ENCODE measurements at regions not wholly inside any gene's neighbourhood (a gene's known extent, or its start where the extent isn't known, plus 50 kb on each side); places are given as distances from the start of the nearest gene placed in this dataset.

- Histone ChIP-seq H2AFZ (ENCODE audit: low read depth, low read length) (no peak overlapping the region), H3K27me3 (ENCODE audit: insufficient read depth, low read length, poor library complexity) (no peaks in the 10 kb centered on the region), H3K79me2 (ENCODE audit: insufficient read depth, low read length) (no peaks in the 10 kb centered on the region), H3K4me1 (ENCODE audit: insufficient read depth, low read length) (peaks cover 22% of the 10 kb centered on the region), H3K4me2 (ENCODE audit: insufficient read depth, low read length) (no peak overlapping the region), H4K20me1 (ENCODE audit: insufficient read depth, low read length) (no peaks in the 10 kb centered on the region), H3K4me3 (ENCODE audit: low read depth in 1 of 2, low read length in 2 of 2) (no peak overlapping the region), H3K27ac (ENCODE audit: low read length) (no peak overlapping the region), H3K9me3 (ENCODE audit: insufficient read depth, low read length, severe bottlenecking) (no peaks in the 10 kb centered on the region), H3K36me3 (ENCODE audit: insufficient read depth, low read length) (no peaks in the 10 kb centered on the region), H3K9ac (ENCODE audit: low read depth, low read length) (no peak overlapping the region)
- TF ChIP-seq CTCF (IDR thresholded peaks at IDR 0.05; ENCODE audit: borderline replicate concordance, extremely low read depth, low read length, poor library complexity, severe bottlenecking), result no peak
- DNase-seq (no peak), ATAC-seq (ENCODE audit: insufficient read depth, low read depth) (no peak)
Observed at GRCh38 chr5:93925321-93925720, 183.9 kb upstream of the POU5F2 start.

- H3K27ac ChIP-seq (ENCODE audit: low read length), result no peak overlapping the region
- no peak overlapping the region for H2AFZ ChIP-seq (ENCODE audit: low read depth, low read length)
- no peaks in the 10 kb centered on the region for H4K20me1 ChIP-seq (ENCODE audit: insufficient read depth, low read length)
- no peak overlapping the region for H3K4me2 ChIP-seq (ENCODE audit: insufficient read depth, low read length)
- peaks cover 27% of the 10 kb centered on the region for H3K4me1 ChIP-seq (ENCODE audit: insufficient read depth, low read length)
- H3K9me3 ChIP-seq (ENCODE audit: insufficient read depth, low read length, severe bottlenecking), result no peaks in the 10 kb centered on the region
- no peaks in the 10 kb centered on the region for H3K27me3 ChIP-seq (ENCODE audit: insufficient read depth, low read length, poor library complexity)
- H3K9ac ChIP-seq (ENCODE audit: low read depth, low read length), result no peak overlapping the region
- H3K4me3 ChIP-seq (ENCODE audit: low read depth in 1 of 2, low read length in 2 of 2), result no peak overlapping the region
- TF ChIP-seq EZH2 (IDR thresholded peaks at IDR 0.05; ENCODE audit: borderline replicate concordance, low read depth, low read length, severe bottlenecking) (no peak), CTCF (IDR thresholded peaks at IDR 0.05; ENCODE audit: borderline replicate concordance, extremely low read depth, low read length, poor library complexity, severe bottlenecking) (no peak)
- DNase-seq, result no peak
- H3K79me2 ChIP-seq (ENCODE audit: insufficient read depth, low read length), result no peaks in the 10 kb centered on the region
- no peaks in the 10 kb centered on the region for H3K36me3 ChIP-seq (ENCODE audit: insufficient read depth, low read length)
- ATAC-seq (ENCODE audit: insufficient read depth, low read depth), result no peak
Observed at GRCh38 chr5:93924628-93925027, 183.2 kb upstream of the POU5F2 start.

GRCh38 chr5:93922551-93922950 lies 181.2 kb upstream of the POU5F2 start:
- ATAC-seq (ENCODE audit: insufficient read depth, low read depth) (no peak), DNase-seq (no peak)
- Histone ChIP-seq H3K4me1 (ENCODE audit: insufficient read depth, low read length) (peaks cover 27% of the 10 kb centered on the region), H3K79me2 (ENCODE audit: insufficient read depth, low read length) (no peaks in the 10 kb centered on the region), H3K9ac (ENCODE audit: low read depth, low read length) (no peak overlapping the region), H3K9me3 (ENCODE audit: insufficient read depth, low read length, severe bottlenecking) (no peaks in the 10 kb centered on the region), H3K27me3 (ENCODE audit: insufficient read depth, low read length, poor library complexity) (no peaks in the 10 kb centered on the region), H2AFZ (ENCODE audit: low read depth, low read length) (no peak overlapping the region), H4K20me1 (ENCODE audit: insufficient read depth, low read length) (no peaks in the 10 kb centered on the region), H3K36me3 (ENCODE audit: insufficient read depth, low read length) (no peaks in the 10 kb centered on the region), H3K4me2 (ENCODE audit: insufficient read depth, low read length) (no peak overlapping the region), H3K27ac (ENCODE audit: low read length) (no peak overlapping the region), H3K4me3 (ENCODE audit: low read depth in 1 of 2, low read length in 2 of 2) (no peak overlapping the region)
- no peak for TF ChIP-seq CTCF (IDR thresholded peaks at IDR 0.05; ENCODE audit: borderline replicate concordance, extremely low read depth, low read length, poor library complexity, severe bottlenecking)
- TF ChIP-seq EZH2 (IDR thresholded peaks at IDR 0.05; ENCODE audit: borderline replicate concordance, low read depth, low read length, severe bottlenecking), result no peak

- Histone ChIP-seq H4K20me1 (ENCODE audit: insufficient read depth, low read length) (no peaks in the 10 kb centered on the region), H3K36me3 (ENCODE audit: insufficient read depth, low read length) (no peaks in the 10 kb centered on the region), H3K27me3 (ENCODE audit: insufficient read depth, low read length, poor library complexity) (no peaks in the 10 kb centered on the region), H3K4me2 (ENCODE audit: insufficient read depth, low read length) (peak overlapping the region; percentile 57), H3K4me3 (ENCODE audit: low read depth in 1 of 2, low read length in 2 of 2) (peak overlapping the region in 1 of 2 experiments; percentile 20; a peak in 1 of 4 replicates), H3K27ac (ENCODE audit: low read length) (peak overlapping the region; percentile 85), H3K9me3 (ENCODE audit: insufficient read depth, low read length, severe bottlenecking) (no peaks in the 10 kb centered on the region), H3K79me2 (ENCODE audit: insufficient read depth, low read length) (no peaks in the 10 kb centered on the region), H3K9ac (ENCODE audit: low read depth, low read length) (peak overlapping the region; percentile 38), H2AFZ (ENCODE audit: low read depth, low read length) (peak overlapping the region; percentile 58; the same call in 1 of the 2 replicates), H3K4me1 (ENCODE audit: insufficient read depth, low read length) (peaks cover 27% of the 10 kb centered on the region)
- TF ChIP-seq EZH2 (IDR thresholded peaks at IDR 0.05; ENCODE audit: borderline replicate concordance, low read depth, low read length, severe bottlenecking), result no peak
- no peak for TF ChIP-seq CTCF (IDR thresholded peaks at IDR 0.05; ENCODE audit: borderline replicate concordance, extremely low read depth, low read length, poor library complexity, severe bottlenecking)
- DNase-seq, result peak; percentile 54
- peak; percentile 89 for ATAC-seq (ENCODE audit: insufficient read depth, low read depth)
Observed at GRCh38 chr5:93921001-93921400, 179.6 kb upstream of the POU5F2 start.
